ENCODE measurements at regions not wholly inside any gene's neighbourhood (a gene's known extent, or its start where the extent isn't known, plus 50 kb on each side); places are given as distances from the start of the nearest gene placed in this dataset.

DNA sequence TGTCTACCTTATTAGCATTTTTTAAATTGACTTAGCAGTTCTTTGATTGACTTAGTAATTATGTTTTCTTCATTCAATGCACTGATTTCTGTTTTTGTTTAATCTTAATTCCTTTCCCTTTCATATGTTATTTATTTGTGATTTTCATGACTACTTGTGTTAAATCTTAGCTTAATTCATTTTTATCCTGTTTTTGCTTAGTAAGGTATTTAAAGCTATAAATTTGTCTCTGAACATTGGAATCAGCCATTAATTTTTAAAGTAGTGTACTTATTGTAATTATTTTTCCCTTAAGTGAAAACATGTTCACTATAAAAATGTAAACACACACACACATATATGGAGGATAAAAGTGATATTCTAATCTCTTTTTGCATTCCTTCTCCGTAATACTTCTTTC lies 109.1 kb upstream of the DIPK2B start:
- no peak for DNase-seq (ENCODE audit: low read depth)

DNA sequence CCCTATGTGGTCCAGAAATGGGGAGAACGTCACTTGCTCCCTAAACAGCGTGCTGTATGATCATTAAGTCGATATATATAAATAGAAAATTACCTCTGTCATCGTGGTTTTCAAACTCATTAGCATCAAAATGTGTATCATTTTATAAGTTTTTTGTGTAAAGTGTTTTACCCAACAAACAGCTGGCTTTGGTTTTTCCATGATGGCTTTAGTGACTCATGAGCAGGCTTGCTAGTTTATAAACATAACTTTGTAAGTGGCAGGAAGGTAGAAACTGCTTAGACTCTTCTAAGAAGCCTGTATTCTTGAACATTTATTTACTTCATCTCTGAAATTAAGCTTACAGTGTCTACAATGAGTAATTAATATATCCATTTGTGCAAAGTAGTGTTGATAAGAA lies 108.4 kb upstream of the DIPK2B start:
- peak; percentile 14 for DNase-seq (ENCODE audit: low read depth)

DNA sequence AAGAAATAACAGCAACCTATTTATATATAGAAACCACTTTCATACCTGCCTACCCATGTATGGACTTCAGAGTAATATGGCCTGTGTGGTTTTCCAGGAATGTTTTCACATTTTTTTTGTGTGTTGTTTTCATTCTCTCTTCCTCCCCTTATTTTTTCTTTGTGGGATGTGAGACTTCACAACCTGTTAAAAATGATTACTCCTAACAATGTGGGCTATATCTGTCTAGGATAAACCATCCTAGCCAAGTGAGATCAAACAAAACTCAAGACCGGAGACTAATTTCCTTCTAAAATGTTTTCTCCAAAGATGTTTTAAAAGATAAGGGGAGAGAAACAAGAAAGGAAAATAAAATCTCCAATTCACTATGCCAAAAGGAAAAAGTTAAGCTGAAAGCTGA lies 106.1 kb upstream of the DIPK2B start:
- DNase-seq (ENCODE audit: low read depth), result no peak

DNA sequence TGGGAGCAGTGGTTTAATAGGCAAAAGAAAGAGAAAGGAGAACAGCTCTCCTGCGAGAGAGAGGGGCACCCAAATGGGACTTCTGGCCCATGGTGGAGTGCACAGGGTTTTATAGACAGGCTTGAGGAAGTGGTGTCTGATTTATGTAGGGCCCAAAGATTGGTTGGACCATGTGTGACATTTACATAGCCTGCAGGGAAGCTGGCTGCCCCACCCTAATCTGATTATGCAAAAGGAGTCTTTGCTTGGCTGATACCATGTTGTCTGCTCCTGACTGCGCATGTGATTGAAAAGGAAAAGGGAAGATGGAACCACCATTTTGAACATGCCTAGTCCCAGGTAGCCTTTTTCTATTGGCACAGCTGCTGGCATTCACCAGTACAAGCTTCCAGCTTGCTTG lies 100.0 kb upstream of the DIPK2B start:
- no peak for DNase-seq (ENCODE audit: low read depth)

DNA sequence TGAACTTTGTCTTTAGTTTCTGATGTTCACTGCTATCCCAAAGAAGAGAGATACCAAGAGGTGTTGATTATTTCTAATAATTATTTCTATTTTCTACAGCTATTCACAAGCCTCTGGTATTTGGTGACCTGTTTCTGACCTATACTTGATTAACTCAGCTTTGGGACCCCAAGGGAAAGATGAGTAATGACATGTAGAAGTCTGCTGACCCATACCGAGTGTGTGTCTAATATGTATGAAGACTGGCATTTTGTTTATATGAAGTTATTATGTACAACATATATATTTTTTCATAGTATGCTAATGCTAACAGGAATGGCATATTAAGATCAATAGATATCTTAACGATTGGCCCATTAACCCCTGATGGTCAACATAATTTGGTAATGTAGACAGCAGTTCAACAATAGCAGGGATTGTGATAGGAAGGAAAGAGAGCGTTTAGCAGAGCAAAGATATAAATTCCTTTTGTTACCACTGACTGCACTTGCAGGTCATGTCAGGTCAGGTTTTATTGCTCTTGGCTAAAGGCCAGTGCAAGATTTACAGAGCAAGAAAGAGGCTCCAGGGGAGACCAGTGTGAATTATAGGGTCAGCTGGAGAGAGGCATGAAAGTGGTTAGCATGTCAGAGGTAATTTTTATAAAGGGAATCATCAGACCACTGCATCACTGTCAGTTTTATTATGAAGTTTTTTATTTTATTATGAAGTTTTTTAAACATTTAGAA lies 94.7 kb upstream of the DIPK2B start:
- DNase-seq (ENCODE audit: low read depth), result peak; percentile 86

DNA sequence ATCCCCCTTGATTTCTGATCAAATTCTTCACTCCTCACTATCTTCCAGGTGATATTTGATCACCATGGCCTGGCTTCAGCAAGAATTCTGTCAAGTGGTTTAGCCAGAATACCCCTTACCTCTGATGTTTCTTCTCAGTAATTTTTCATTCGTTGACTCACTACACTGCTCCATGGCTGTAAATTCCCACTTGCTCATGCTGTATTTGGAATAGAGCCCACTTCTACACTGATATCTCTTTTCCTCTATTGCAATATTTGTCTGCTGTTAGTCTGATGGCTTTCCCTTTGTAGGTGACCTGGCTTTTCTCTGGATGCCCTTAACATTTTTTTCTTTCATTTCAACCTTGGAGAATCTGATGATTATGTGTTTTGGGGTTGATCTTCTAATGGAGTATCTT lies 73.9 kb upstream of the DIPK2B start:
- no peak for DNase-seq (ENCODE audit: low read depth)

DNA sequence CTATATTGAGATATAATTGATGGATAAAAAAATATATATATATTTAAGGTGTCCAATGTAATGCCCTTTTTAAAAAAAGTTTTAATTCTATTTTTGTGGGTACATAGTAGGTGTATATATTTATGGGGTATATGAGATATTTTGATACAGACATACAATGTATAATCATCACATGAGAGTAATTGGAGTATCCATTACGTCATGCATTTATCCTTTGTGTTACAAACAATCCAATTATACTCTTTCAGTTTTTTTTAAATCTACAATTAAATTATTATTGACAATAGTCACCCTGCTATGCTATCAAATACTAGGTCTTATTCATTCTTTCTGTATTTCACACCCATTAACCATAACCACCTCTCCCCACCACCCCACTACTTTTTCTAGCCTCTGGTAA lies 66.3 kb upstream of the DIPK2B start:
- DNase-seq (ENCODE audit: low read depth), result no peak

DNA sequence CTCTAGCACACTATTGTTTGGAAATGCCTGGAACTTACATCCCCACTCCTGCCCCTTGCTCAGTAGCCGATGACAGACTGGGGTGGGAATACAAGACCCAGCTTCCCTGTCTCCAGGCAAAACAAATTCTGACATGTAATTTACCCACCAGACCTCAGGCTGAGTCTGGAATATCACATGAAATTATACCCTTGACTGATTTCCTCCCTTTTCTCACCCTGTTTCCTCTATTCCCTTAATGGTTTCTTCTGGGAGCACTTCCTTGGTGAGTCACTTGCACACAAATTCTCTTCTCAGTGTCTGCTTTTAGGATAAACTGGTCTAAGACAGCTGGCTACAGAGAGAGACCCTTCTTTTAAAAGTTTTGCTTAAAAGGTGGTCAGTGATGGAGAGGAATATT lies 65.8 kb upstream of the DIPK2B start:
- DNase-seq (ENCODE audit: low read depth), result peak; percentile 26

DNA sequence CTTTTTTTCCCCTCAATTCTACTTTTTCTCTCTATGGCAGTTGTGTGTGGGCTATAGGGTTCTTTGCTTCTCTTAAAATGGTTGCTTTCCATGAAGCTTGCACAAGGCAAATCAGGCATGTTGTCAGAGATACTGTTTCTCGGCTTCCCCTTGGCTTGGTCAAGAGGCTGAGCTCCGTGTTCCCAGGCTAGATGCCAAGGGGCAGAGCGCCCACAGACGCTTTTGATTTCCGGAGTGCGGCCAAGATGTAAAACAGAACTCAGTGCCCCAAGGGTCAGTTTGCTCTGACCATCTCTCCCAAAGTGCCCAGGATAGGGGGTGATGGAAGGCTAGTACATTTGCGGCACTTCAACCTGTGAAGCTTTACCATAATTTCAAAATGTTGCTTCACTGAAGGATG lies 64.2 kb upstream of the DIPK2B start:
- DNase-seq (ENCODE audit: low read depth), result no peak

DNA sequence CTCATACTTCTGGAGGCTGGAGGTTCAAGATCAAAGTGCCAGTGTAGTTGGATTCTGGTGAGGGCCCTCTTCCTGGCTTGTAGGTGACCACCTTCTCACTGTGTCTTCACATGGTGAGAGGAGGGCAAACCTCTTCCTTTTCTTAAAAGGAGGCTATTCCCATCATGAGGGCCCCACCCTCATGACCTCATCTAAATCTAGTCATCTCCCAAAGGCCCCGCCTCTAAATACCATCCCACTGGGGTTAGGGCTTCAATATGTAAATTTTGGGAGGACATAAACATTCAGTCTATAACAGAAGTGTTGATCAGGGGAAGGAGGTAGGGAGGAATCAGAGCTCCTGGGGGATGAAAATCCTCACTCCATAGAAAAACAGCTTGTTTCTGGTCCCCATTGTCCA lies 60.8 kb upstream of the DIPK2B start:
- no peak for DNase-seq (ENCODE audit: low read depth)

DNA sequence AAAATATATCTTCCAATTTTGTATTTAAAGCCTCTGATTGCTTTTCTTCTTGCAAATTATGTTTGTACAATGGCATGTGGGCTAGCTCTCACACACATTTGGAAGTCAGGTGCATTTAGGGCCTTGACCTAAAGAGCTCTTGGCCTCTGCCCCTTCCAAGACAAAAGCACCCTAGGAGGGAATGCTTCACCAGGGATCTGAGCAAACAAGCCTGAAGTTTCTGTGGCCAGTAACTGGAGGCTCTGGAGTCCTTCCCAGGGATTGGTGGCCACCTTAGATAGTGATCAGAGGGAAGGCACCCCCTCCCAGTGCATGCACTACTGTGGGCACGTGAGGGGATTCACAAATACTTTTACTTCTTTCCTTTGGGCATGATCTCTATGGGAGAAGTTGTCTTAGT lies 60.3 kb upstream of the DIPK2B start:
- DNase-seq (ENCODE audit: low read depth), result no peak

DNA sequence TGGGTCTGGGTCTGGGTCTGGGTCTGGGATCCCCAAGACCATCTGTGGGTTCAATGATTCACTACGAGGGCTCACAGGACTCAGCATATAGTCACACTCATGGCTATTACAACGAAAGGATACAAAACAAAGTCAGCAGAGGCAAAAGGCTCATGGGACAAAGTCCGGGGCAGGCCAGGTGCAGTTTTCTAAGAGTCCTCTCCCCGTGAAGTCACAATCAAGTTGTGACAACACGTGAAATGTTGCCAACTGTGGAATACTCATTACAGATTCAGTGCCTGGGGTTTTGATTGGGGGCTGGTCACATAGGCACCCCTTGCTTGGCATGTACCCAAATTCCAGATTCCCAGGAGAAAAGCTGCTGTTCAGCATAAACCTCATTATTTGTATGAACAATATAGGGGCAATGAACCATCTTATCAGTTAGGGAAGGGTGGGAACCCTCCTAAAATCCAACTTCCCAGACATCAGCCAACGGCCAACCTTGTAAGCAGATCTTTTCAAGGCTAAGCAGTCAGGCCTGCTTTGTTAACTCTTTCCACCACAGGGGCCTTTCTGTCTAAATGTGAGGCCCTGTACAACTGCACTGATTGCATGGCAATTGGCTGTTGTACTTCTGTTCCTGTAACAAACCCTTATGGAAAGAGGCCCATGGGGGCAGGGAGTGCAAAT lies 58.2 kb upstream of the DIPK2B start:
- no peak for DNase-seq (ENCODE audit: low read depth)
